Gastrocnemius medialis (tissue), 4 donors: ENCODE measurements at regions not wholly inside any gene's neighbourhood (a gene's known extent, or its start where the extent isn't known, plus 50 kb on each side); places are given as distances from the start of the nearest gene placed in this dataset.

ENCODE experiments used
- CTCF ChIP-seq, 5 experiments: fragments of 450-650 bp in 3 of 5; fragments of 200-600 bp in 2 of 5; sonication (generic) in 2 of 5; IDR thresholded peaks in 4 of 5; conservative IDR thresholded peaks in 1 of 5; 1 replicate in 4 of 5; 2 replicates in 1 of 5; pipeline ENCODE4 v1.5.1; 2016 to 2019; ENCODE audit warnings: antibody characterized with exemption in 5 of 5, mild to moderate bottlenecking in 3 of 5, moderate library complexity in 3 of 5
- POLR2A ChIP-seq, 2 donors: fragments of 450-650 bp; IDR thresholded peaks; one replicate each; pipeline ENCODE4 v1.6.1; 2017; ENCODE audit warnings: antibody characterized with exemption in 2 of 2, mild to moderate bottlenecking in 2 of 2, moderate library complexity in 2 of 2

- no peak for TF ChIP-seq CTCF (IDR thresholded peaks at IDR 0.05 in 4 of 5, conservative IDR thresholded peaks at IDR 0.05 in 1 of 5)
- no peak for TF ChIP-seq POLR2A (IDR thresholded peaks at IDR 0.05)
Observed at GRCh38 chr6:26232940-26233648, 131.9 kb upstream of the BTN3A2 start.
